Upper lobe of left lung (tissue), 4 donors: ENCODE measurements at regions not wholly inside any gene's neighbourhood (a gene's known extent, or its start where the extent isn't known, plus 50 kb on each side); places are given as distances from the start of the nearest gene placed in this dataset.

Source experiments
- EP300 ChIP-seq, 4 donors: sonication (generic); formaldehyde crosslinking; IDR thresholded peaks; one replicate each; pipeline ENCODE4 v1.5.1; 2017; ENCODE audit warnings: antibody characterized with exemption in 4 of 4, control low read depth in 2 of 4
- POLR2A ChIP-seq, 4 donors: fragments of 450-650 bp; IDR thresholded peaks; one replicate each; pipeline ENCODE4 v1.5.1; 2016 to 2017; ENCODE audit warnings: antibody characterized with exemption in 4 of 4, mild to moderate bottlenecking in 2 of 4
- POLR2AphosphoS5 ChIP-seq, 2 donors: sonication (generic); formaldehyde crosslinking; IDR thresholded peaks; one replicate each; pipeline ENCODE4 v1.5.1; 2017; ENCODE audit warnings: antibody characterized with exemption in 2 of 2
- TF ChIP-seq, protein P1 (sequence below), 6 experiments: fragments of 450-650 bp in 4 of 6; fragments of 200-600 bp in 2 of 6; sonication (generic) in 2 of 6; IDR thresholded peaks; one replicate each; pipeline ENCODE4 v1.5.1; 2016 to 2019; ENCODE audit warnings: antibody characterized with exemption in 6 of 6

DNA sequence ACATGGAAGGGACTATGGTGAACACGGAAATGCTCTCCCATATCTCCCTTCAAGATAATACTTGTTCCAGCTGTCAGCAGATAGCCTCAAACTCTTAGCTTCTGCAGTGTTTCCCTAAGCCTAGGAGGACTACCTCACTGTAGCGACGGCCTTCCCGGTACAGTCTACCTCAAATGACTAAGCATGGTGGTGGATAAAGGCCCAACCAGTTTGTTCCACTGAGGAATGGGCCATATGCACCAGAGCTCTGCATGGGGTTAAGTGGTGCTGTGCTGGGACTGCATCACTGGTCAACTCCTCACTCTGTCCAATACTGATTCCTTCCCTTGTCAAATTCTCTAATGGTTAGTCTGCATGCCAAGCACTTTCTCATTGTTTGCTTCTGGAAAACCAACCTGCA is 119.6 kb upstream of the GNPDA2 start:
- TF ChIP-seq POLR2A (IDR thresholded peaks at IDR 0.05) (no peak), POLR2AphosphoS5 (IDR thresholded peaks at IDR 0.05) (no peak), EP300 (IDR thresholded peaks at IDR 0.05) (no peak)
- TF ChIP-seq, protein P1, sequence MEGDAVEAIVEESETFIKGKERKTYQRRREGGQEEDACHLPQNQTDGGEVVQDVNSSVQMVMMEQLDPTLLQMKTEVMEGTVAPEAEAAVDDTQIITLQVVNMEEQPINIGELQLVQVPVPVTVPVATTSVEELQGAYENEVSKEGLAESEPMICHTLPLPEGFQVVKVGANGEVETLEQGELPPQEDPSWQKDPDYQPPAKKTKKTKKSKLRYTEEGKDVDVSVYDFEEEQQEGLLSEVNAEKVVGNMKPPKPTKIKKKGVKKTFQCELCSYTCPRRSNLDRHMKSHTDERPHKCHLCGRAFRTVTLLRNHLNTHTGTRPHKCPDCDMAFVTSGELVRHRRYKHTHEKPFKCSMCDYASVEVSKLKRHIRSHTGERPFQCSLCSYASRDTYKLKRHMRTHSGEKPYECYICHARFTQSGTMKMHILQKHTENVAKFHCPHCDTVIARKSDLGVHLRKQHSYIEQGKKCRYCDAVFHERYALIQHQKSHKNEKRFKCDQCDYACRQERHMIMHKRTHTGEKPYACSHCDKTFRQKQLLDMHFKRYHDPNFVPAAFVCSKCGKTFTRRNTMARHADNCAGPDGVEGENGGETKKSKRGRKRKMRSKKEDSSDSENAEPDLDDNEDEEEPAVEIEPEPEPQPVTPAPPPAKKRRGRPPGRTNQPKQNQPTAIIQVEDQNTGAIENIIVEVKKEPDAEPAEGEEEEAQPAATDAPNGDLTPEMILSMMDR (IDR thresholded peaks at IDR 0.05) = no peak
